Heart left ventricle (tissue), 13 donors: ENCODE measurements at regions not wholly inside any gene's neighbourhood (a gene's known extent, or its start where the extent isn't known, plus 50 kb on each side); places are given as distances from the start of the nearest gene placed in this dataset.

ENCODE experiments used
- POLR2A ChIP-seq, 2 donors: fragments of 450-650 bp; IDR thresholded peaks; one replicate each; pipeline ENCODE4 v1.6.1; 2017; ENCODE audit warnings: antibody characterized with exemption in 2 of 2, mild to moderate bottlenecking in 2 of 2, moderate library complexity in 2 of 2
- TF ChIP-seq, protein P1 (sequence below), 12 donors: fragments of 200-600 bp; sonication (generic) in 4 of 12; IDR thresholded peaks; one replicate each; pipeline versions ENCODE4 v1.5.0 to v1.8.0; 2018 to 2022; ENCODE audit warnings: antibody characterized with exemption in 12 of 12, mild to moderate bottlenecking in 5 of 12
- donor health status: ischemic (EF 13 %, LVEDD 7.1; RV severe dilation, severe dysfunction).
- donor health status: DM: no; HTN: yes; CAD: no.
- donor health status: DM: no; HTN: no; CAD: no.
- donor health status: ischemic (EF 25% LVEDD 6.9; RV normal size, moderate dysfunction).
- donor health status: ischemic (EF 25% LVEDD 5.7; RV mildly dilated, moderate dysfunction).
- donor health status: ischemic (EF 35%, LVEDD 5.7; RV mildly dilated, moderate dysfunction).
- donor health status: nonischemic (EF 11% LVEDD 7.7; RV severe dilation, severe dysfunction).
- donor health status: DM: yes; HTN: yes; CAD: no.
- donor health status: PGD.
- donor health status: ischemic (EF 29% LVEDD 5.4; RV normal size, mild dysfunction).
- donor health status: nonischemic (EF 23%, LVEDD 6.1; RV moderate dilation, normal function).

DNA sequence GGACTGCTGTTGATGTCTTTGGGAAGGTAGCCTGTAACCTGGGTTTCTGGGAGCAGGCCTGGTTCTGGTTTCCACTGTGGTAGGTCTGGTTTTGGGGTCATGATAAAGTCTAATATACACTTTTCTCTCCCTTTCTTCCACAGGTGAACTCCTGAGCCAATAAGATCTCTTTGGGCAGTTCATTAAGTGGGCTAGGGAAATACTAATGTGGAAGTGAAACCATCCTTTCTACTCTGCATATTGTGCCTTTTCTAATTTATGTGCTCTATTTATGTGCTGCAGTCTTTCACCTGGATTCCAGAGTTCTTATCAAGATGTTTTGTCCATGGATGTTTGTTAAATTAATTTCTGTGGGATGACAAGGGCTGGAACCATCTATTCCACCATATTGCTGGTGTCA is 165.7 kb upstream of the PTPRK start:
- TF ChIP-seq, protein P1, sequence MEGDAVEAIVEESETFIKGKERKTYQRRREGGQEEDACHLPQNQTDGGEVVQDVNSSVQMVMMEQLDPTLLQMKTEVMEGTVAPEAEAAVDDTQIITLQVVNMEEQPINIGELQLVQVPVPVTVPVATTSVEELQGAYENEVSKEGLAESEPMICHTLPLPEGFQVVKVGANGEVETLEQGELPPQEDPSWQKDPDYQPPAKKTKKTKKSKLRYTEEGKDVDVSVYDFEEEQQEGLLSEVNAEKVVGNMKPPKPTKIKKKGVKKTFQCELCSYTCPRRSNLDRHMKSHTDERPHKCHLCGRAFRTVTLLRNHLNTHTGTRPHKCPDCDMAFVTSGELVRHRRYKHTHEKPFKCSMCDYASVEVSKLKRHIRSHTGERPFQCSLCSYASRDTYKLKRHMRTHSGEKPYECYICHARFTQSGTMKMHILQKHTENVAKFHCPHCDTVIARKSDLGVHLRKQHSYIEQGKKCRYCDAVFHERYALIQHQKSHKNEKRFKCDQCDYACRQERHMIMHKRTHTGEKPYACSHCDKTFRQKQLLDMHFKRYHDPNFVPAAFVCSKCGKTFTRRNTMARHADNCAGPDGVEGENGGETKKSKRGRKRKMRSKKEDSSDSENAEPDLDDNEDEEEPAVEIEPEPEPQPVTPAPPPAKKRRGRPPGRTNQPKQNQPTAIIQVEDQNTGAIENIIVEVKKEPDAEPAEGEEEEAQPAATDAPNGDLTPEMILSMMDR (IDR thresholded peaks at IDR 0.05): no peak
- TF ChIP-seq POLR2A (IDR thresholded peaks at IDR 0.05): no peak
